ENCODE measurements at regions not wholly inside any gene's neighbourhood (a gene's known extent, or its start where the extent isn't known, plus 50 kb on each side); places are given as distances from the start of the nearest gene placed in this dataset.

DNA sequence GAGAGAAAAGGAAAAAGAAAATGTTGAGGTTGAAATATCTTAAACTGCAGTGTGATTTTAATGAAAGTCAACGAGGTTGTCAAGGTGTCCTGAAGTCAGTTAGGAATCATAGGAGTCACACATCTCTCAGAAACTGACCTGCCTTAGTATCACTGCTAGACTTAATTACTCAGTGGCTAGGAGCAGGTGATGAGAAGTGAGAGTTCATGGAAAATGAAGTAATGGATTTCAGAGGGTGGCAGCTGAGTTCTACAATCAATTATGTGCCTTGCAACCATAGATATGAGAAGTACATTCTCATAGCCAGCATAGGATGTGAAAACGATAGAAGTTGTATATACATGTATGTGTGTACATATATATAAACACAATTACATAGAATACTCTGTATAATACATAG lies 1269.7 kb downstream of the FSTL5 start:
- no peak overlapping the region for H3K4me3 ChIP-seq
- no peaks in the 10 kb centered on the region for H3K9me3 ChIP-seq
- 50 to 51% methylated on average over 2 of the region's 2 CpGs for WGBS, 2 donors (ENCODE audit: low coverage in 1 of 2)
- TF ChIP-seq POLR2AphosphoS5 (IDR thresholded peaks at IDR 0.05) = no peak
- no peak overlapping the region for H3K27ac ChIP-seq
- no peaks in the 10 kb centered on the region for H3K4me1 ChIP-seq
- H3K27me3 ChIP-seq = no peaks in the 10 kb centered on the region
- no peak for ATAC-seq
- H3K36me3 ChIP-seq = no peaks in the 10 kb centered on the region

- Histone ChIP-seq H3K27me3 (no peaks in the 10 kb centered on the region), H3K4me3 (no peak overlapping the region), H3K27ac (no peak overlapping the region), H3K36me3 (no peaks in the 10 kb centered on the region), H3K9me3 (no peaks in the 10 kb centered on the region), H3K4me1 (no peaks in the 10 kb centered on the region)
- WGBS, 2 donors (ENCODE audit: low coverage in 1 of 2) = 18 to 31% methylated on average over 2 to 3 of the region's 3 CpGs
- TF ChIP-seq POLR2AphosphoS5 (IDR thresholded peaks at IDR 0.05) = no peak
- no peak for TF ChIP-seq EP300 (IDR thresholded peaks at IDR 0.05)
- no peak for TF ChIP-seq POLR2A (IDR thresholded peaks at IDR 0.05)
- ATAC-seq = no peak
Observed at GRCh38 chr4:160894809-160895208, 1269.0 kb downstream of the FSTL5 start.

- whole genome bisulfite sequencing, 2 donors (ENCODE audit: low coverage in 1 of 2) = 73 to 75% methylated on average over 1 of the region's 1 CpG
- no peak overlapping the region for H3K4me3 ChIP-seq
- no peak for ATAC-seq
- H3K4me1 ChIP-seq = no peaks in the 10 kb centered on the region
- TF ChIP-seq POLR2A (IDR thresholded peaks at IDR 0.05) = no peak
- TF ChIP-seq, protein P1, sequence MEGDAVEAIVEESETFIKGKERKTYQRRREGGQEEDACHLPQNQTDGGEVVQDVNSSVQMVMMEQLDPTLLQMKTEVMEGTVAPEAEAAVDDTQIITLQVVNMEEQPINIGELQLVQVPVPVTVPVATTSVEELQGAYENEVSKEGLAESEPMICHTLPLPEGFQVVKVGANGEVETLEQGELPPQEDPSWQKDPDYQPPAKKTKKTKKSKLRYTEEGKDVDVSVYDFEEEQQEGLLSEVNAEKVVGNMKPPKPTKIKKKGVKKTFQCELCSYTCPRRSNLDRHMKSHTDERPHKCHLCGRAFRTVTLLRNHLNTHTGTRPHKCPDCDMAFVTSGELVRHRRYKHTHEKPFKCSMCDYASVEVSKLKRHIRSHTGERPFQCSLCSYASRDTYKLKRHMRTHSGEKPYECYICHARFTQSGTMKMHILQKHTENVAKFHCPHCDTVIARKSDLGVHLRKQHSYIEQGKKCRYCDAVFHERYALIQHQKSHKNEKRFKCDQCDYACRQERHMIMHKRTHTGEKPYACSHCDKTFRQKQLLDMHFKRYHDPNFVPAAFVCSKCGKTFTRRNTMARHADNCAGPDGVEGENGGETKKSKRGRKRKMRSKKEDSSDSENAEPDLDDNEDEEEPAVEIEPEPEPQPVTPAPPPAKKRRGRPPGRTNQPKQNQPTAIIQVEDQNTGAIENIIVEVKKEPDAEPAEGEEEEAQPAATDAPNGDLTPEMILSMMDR (IDR thresholded peaks at IDR 0.05) = no peak
- no peak overlapping the region for H3K27ac ChIP-seq
- no peaks in the 10 kb centered on the region for H3K36me3 ChIP-seq
- H3K9me3 ChIP-seq = no peaks in the 10 kb centered on the region
- no peaks in the 10 kb centered on the region for H3K27me3 ChIP-seq
Observed at GRCh38 chr4:160927311-160927710, 1236.5 kb downstream of the FSTL5 start.

DNA sequence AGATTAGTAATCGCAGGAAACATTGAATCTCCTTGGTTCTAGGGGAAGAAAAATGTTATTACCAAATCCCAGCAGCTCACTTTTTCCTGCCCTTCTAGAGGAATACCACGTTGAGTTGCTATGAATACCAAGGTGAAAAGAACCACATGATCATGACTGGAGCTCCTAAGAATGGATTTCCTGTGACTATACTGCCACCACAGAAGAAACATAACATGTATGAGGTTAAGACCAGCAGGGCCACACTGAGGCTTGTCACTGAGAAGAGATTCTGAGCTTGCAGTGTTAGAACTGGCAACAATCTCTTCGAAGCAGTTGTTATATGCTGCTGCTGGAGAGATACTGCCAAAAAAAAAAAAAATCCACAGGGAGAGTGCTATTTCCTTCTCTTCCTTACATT lies 1235.3 kb downstream of the FSTL5 start:
- 71% methylated on average over 3 of the region's 3 CpGs for WGBS, 2 donors (ENCODE audit: low coverage in 1 of 2)
- TF ChIP-seq, protein P1 (IDR thresholded peaks at IDR 0.05) = no peak
- TF ChIP-seq POLR2A (IDR thresholded peaks at IDR 0.05) (no peak), POLR2AphosphoS5 (IDR thresholded peaks at IDR 0.05) (no peak), EP300 (IDR thresholded peaks at IDR 0.05) (no peak)
- H3K9me3 ChIP-seq = no peaks in the 10 kb centered on the region
- no peak overlapping the region for H3K4me3 ChIP-seq
- no peaks in the 10 kb centered on the region for H3K27me3 ChIP-seq
- H3K27ac ChIP-seq = no peak overlapping the region
- H3K36me3 ChIP-seq = no peaks in the 10 kb centered on the region
- no peak for ATAC-seq
- no peaks in the 10 kb centered on the region for H3K4me1 ChIP-seq

GRCh38 chr4:160947653-160948052 lies 1216.1 kb downstream of the FSTL5 start:
- no peak for TF ChIP-seq POLR2AphosphoS5 (IDR thresholded peaks at IDR 0.05)
- no peak for TF ChIP-seq EP300 (IDR thresholded peaks at IDR 0.05)
- no peak for TF ChIP-seq POLR2A (IDR thresholded peaks at IDR 0.05)
- TF ChIP-seq, protein P1 (IDR thresholded peaks at IDR 0.05) = no peak
- no peaks in the 10 kb centered on the region for H3K27me3 ChIP-seq
- H3K36me3 ChIP-seq = no peaks in the 10 kb centered on the region
- ATAC-seq = no peak
- H3K27ac ChIP-seq = no peak overlapping the region
- no peak overlapping the region for H3K4me3 ChIP-seq
- H3K4me1 ChIP-seq = no peaks in the 10 kb centered on the region
- H3K9me3 ChIP-seq = no peaks in the 10 kb centered on the region
- WGBS, 2 donors (ENCODE audit: low coverage in 1 of 2) = 75 to 76% methylated on average over 2 to 3 of the region's 3 CpGs

GRCh38 chr4:160956875-160957274 lies 1206.9 kb downstream of the FSTL5 start:
- Histone ChIP-seq H3K9me3 (no peaks in the 10 kb centered on the region), H3K27ac (no peak overlapping the region), H3K27me3 (no peaks in the 10 kb centered on the region), H3K4me1 (no peaks in the 10 kb centered on the region), H3K4me3 (no peak overlapping the region), H3K36me3 (no peaks in the 10 kb centered on the region)
- ATAC-seq = no peak
- TF ChIP-seq POLR2A (IDR thresholded peaks at IDR 0.05) (no peak), EP300 (IDR thresholded peaks at IDR 0.05) (no peak), POLR2AphosphoS5 (IDR thresholded peaks at IDR 0.05) (no peak)
- TF ChIP-seq, protein P1 (IDR thresholded peaks at IDR 0.05) = no peak

All from gastroesophageal sphincter (tissue), 4 donors.